CD1c-positive myeloid dendritic cell (primary cell): ENCODE measurements at regions not wholly inside any gene's neighbourhood (a gene's known extent, or its start where the extent isn't known, plus 50 kb on each side); places are given as distances from the start of the nearest gene placed in this dataset.

Experiments used
- DNase-seq: peaks from one replicate; pipeline ENCODE4 v3.0.0-alpha.2; 2016; ENCODE audit errors: extremely low spot score

DNA sequence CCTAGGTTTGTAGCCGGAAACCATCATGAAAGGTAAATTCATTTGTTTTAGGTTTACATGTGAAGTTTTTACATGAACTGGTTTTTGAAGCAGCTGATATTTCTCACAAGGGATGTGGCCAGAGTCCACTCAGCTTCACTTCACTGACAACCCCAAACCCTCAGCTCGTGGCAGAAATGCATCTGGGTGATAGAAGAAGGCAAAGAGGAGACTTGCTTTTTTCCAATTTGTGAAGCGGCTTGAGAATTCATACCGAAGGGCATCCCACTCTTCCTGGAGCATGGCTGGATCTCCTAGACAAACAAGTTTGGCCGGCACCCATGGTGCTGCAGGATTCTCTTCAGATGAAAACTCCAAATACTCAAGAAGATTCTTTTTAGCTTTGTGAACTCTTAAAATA lies 392.8 kb upstream of the CNR1 start:
- DNase-seq: no peak

DNA sequence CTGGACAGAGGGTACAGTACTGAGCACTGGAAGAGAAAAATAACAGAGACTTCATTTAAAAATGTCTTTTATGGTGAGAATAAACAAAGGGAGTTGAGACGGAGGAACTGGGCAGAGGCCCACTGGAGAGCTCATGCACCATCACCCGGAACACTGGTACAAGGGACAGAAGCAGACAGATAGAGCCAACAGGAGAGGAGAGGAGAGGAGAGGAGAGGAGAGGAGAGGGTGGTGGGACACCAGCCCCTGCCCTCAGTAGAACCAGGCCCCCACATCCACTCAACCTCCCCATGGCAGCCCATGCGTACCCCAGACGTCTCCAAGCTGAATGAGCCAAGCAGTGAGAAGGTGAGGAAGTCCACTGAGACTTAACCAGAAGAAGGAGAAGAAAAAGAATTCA lies 390.5 kb upstream of the CNR1 start:
- DNase-seq: no peak

DNA sequence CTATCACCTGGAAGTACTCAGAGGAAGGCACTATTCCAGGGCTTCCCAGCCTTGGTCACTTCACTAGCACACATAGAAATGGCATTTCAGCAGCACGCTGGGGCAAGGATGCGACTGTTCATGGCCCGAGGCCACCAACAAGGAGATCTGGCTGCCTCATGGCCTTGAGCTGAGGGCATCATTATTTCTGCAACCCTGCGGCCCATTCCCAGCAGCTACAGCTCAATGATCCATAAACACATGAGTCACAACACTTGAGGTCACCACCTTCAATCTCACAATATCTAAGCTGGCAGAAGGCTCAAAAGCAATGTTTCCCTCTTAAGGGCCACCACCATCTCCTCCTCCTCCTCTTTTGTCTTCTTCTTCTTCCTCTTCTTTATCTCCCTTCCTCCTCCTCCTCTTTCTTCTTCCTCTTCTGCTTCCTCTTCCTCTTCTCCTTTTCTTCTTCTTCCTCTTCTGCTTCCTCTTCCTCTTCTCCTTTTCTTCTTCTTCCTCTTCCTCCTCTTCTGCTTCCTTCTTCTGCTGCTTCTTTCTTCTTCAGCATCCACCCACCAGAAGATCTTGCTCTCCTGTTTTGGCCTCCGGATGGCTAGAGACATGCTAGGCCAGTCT lies 382.9 kb upstream of the CNR1 start:
- DNase-seq: no peak

DNA sequence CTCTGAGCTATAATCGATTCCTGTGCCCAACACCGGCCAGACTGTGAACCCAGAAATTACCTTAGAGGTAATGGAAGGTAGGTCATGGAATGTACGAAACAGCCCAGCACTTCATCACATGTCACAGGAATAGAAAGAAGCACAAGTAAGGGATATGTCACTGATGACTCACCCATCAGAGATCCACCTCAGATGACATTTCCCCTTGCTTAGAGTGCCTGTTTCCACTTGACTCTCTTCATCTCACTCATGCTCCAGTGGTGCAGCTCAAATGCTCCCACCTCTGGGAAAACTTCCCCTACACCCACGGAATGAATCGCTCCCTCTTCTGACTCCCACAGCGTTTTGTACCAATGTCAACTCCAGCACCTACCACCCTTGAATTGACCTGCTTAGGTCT lies 381.6 kb upstream of the CNR1 start:
- no peak for DNase-seq

DNA sequence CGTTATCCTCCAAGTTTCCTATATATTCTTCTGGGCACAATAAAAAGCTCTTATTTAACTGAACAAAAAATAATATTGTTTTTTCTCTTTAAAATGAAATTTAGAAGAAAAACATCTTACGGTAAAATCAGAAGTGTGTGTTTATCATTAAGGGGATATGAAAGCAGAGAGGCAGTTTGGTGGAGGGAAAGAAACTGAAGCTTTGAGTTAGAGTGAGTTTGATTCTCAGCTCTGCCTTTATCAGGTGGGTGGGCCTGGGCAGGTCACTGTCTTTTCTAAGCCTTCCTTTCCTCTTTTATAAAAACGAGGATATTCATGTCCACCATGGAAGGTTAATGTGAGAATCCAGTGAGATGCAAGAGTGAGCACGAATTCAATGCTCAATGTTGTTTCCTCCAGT lies 379.8 kb upstream of the CNR1 start:
- no peak for DNase-seq

DNA sequence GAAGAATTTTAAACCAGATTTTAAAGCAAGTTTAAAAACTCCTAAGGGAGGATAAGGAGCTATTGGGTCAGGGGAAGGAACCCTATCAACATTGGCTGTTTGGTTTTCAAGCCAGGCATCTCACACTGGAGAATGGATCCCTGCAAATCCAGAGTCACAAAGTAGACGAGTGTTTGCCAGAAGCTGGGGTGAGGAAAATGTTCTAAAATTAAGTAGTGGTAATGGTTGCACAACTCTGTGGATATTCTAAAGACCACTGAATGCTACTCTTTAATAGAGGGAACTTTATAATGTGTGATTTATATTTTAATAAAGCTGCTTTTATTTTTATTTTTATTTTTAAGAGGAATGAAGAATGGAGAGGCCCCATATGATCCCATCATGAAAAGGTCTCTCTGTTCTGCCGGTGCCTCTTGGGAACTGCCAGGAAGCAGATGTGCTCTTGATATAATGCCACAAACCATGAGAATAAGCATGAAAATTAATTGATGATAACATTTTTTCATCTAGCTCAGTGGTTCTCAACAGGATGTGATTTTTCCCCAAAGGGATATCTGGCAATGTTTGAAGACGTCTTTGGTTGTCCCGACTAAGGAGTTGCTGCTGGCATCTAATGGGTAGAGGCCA lies 379.0 kb upstream of the CNR1 start:
- no peak for DNase-seq

DNA sequence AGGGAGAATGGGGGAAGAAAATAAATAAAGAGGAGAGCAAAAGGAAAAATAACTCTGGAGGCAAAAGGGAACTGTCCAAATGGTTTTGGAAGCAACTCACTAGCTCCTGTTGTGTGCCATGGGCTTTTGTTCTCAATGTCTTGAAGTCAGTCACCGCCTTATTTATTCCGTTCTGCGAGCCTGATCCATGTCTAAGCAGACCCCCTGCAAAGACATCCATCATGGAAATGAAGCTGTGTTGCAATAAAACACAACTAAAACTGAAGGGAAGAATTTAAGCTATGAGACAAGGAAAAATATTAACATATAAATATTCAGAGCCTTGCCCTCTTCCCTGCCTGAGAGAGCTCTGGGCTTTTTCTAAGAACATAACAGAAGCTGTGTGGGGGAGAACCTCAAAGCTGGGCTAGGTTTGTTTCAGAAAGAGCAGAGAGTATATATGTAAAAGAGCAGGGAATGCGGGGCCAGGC lies 373.2 kb upstream of the CNR1 start:
- no peak for DNase-seq

DNA sequence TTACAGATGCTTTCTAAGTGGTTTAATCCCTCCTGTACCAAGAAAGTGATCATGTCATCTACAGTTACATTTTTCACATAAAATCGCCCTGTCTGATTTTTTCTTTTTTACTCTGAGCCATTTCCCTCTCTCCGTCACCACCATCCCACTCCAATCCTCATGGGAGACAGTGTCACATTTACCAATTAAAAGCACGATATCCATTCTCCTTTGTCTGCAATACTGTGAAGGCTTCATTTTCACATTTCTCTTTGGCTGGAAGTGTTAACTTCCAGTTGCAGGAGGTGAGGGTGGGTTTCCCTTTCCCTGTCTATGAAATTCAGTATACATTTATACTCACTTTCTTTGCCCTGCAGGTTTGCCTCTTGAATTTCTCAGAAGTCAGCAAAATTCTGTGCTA lies 372.7 kb upstream of the CNR1 start:
- DNase-seq: no peak

DNA sequence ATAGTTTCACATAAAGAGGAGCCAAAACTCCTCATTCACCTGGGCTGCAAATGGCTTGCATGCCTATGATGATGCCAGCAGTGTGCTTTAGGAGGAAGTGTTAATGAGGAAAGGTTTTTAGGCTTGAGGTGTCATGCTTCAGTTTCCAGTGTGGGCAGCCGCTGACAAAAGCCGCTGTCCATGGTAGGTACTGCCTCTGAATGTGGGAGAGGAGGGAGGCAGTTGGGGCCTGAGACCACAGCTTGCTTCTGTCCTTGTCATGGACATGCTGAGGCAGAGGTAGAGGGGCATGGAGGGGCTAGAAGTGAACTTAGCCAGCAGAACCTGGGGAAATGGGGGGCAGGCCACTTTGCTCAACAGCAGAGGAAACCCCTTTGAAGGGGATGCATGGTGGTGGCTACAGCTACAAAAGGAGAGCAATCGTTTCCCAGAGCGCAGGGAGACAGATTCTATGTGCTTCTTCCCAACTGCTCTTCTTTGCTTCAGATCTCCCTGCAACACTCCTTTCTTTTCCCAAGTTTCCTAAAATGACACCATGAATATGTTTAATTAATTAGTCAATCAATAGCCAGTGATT lies 372.1 kb upstream of the CNR1 start:
- no peak for DNase-seq

DNA sequence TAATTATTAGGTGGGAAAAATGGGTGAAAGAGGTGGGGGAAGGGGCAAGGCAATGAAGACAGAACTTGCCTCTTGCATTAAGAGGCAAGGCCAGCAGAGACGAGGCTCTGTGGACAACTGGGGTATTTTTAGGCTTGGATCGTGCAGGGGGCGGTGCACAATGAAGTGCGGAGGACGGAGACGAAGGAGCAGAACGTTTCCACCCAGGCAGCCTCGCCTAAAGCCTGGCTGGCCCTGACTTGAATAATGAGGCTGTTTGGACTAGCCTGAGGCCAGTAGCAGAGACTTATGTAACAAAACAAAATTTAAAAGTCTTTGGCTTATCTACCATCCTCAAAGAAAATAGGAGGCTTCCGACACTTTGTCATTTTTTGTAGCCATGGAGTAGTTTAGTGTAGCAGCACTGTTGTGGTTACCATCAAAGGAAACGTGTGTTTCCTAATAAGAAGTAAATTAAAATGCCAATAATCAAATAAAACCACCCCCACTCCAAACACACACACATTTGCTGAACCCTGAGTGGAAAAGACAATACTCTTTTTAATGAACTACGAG lies 370.0 kb upstream of the CNR1 start:
- no peak for DNase-seq

DNA sequence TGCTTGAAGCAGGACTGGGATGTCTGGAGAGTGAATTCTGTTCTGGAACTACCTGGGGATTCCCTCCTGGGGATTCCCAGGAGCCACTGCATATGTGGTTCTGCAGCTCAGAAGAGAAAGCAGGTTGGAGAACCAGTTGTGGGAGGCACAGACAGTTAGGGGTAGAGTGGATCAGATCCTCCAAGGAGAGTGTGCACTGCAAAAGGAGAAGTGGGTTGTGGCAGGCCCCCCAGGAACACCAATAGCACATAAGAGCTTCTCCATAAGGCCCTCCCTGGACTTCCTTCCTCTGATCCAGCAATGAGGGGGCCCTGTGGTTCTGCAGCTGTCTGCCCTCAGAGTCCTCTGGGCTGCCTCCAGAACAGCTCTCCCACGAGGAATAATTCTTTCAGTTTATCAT lies 369.2 kb upstream of the CNR1 start:
- peak; percentile 3 for DNase-seq

DNA sequence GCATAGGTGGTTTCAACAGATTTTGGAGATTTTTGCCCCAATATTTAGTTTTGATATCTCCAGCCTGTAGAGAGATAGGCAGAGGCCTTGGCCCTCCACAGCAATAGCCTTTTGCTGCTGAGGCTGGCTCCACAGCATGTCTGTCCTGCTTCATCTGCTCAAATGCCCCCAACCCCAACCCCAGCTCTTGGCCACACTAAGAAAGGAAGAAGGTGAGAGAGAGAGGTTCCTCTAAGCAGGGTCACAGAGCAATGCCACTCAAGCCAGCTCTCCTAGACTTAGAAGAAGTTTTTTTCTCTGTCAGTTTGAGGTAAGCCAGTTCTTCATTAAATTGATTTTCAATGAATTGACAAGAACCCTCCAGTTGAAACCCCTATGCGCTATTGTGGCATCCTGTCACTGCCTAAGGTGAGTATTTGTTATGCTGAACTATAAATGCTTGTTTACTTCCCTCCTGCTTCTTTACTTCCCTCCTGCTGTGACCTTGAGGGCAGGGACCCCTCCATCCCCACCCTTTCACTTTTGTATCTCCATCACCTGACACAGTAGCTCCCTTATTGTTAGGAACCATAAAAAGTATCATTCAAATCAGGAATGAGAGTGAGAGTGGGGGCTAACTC lies 366.2 kb upstream of the CNR1 start:
- no peak for DNase-seq

DNA sequence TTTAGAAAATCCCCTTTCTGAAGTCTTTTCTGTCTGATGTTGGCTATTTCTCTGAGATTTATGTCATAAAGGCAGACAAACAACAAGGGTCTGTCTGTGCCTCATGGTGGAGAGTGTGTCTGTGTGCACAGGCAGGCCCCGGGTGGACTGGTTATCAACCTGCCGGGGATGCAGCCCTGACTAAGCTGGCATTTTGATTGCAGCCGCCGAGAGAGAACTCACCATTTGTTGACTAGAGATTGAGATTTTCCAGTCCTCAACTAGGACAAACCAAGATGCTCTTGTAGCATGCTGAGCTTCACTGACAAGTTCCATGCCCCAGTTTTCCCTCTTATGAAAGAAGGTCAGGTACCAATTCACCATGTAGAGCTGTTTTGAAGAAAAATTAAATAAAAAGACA lies 363.6 kb upstream of the CNR1 start:
- no peak for DNase-seq

DNA sequence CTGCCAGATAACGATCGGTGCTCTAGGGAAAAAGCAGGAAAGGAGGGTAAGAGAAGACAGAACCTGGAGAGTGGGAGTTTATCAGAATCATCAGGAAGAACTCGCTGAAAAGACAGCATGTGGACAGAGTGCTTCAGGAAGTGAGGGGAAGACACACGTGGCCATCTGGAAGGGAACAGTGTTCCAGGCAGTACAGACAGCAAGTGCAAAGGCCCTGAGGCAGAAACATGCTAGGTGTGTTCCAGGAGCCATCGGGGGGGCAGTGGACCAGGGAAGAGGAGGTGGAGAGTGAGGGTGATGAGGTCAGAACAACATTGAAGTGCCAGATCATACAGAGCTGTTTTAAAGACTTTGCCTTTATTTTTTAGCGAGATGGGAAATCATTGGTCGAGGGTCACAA lies 354.3 kb upstream of the CNR1 start:
- no peak for DNase-seq

DNA sequence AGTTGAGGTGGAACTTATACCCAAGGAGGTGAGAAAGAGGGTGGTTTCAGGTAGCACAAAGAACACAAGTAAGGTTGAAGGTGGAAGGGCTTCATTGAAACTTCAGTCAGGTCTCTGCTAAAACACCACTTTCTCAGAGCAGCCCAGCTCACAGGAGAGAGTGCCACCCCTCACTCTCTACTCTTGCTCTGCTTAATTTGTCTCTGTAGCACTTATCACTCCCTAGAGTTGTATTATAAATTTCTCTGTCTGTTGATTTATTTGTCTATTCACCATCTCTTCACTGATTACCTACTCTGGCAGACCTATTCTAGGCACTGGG lies 353.8 kb upstream of the CNR1 start:
- no peak for DNase-seq

DNA sequence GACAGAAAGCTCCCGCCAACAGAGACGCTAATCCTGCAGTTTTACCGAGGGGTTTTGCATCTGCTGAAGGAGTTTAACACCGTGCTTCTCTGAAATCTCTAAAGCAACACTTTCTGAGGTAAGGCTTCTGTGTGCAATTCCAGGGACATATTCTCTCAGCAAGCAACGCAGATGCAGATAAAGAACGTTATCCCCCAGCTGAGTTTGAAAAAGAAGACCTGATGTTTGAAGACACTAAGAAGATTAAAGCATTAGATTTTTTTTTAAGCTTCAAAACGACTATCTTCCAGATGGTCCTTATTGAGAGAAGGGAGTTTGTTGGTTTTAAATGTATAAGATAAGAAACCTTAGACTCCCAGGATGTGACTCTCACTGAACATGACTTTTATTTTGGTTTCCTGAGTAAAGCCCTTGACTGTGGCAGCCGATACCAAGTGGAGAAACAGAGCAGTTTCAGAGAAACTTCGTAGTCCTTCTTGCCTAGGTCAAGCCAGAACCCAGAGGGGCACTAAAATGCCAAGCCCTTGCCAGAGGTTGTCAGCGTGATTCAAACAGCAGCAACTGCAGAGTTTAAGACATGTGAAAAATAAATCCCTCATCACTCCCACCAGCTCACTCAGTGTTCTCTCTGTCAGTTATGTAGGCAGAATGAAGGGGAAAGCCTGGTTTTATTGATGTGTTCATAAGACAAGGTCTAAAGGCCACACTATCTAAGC lies 353.3 kb upstream of the CNR1 start:
- no peak for DNase-seq

DNA sequence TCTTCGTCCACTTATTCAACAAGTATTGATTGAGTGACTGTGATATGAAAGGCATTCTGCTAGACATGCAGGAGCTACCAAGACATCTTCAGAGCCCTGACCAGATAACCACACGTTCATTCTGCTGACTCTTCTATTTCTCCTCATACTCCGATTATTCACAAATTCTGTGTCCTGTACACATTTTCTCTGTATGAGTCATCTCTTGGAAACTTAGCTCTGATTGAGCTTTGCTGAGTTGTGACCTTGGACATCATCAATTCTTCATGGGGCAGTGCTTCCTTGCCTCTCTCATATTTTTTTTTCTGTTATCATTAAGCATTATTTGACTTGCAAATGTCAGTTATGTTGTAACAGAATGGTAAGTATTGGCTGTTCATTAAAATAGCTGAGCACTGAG lies 351.6 kb upstream of the CNR1 start:
- DNase-seq: no peak

DNA sequence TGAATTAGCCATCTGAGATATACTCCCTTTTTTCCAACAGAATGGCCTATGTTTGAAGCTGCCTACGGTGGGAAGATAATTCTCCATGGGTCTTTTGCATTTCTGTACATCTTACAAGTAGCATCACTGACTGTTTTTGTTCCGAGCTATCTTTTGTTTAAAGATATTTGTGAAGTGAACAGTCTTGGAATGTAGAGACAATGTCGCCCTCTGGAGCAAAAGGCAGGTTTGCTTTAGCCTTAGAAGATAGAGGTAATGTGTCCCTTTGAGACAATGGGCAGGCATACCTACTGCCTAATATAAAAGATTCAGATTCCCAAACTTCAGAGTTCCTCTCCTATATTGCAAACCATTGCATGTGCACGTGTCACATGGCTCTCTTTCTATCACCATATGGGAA lies 347.8 kb upstream of the CNR1 start:
- no peak for DNase-seq

DNA sequence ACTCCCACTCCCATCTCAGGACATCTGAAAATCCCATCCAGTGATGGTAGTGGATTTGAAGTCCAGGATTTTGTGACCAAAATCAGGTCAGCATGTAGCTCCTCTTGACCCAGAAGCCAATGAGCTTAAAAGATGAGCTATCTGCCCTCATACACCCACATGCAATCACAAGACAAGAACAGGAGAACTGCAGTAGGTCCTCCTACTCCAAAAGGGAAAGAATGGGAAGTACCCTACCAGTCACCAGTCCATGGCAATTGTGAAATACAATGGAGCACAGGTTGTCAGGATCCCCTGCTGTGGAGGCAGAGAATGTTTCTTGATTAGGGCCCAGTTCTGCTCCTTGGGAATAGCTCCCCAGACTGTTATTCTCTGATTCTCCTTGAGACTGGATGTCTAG lies 347.3 kb upstream of the CNR1 start:
- DNase-seq: peak; percentile 49

DNA sequence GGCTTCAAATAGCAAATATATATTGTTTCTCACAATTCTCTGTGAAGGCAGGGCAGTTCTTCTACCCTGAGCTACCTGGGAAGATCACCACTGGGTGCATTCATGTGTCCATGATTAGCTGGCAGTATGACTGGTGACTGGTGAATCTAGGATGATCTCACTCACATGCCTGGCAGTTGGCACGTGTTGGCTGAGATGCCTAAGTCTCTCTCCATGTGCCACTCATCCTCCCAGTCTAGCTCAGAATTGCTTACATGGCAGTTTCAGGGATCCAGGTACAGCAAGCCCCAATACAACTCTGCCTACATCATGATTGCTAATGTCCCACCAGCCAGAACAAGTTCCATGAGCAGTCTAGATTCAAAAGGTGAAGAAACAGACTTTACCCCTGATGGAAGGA lies 346.8 kb upstream of the CNR1 start:
- no peak for DNase-seq

DNA sequence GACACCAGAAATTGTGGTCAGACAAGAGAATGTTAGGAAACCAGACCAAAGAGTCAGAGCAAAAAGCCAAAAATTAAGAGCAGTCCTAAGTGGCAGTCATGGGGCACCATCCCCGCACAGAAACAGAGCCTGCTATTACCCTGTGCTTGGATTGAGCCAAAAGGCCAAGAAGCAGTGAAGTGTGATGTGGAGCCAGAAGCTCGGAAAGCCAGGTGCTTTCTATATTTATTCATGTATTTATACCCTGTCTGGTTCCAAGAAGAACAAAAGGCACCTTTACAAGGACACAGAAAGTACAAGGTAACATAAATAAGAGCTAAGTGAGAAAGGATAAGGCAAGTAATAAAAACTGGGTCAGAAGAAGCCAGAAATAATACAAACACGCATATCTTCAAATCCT lies 336.2 kb upstream of the CNR1 start:
- DNase-seq: no peak
